ENCODE measurements at regions not wholly inside any gene's neighbourhood (a gene's known extent, or its start where the extent isn't known, plus 50 kb on each side); places are given as distances from the start of the nearest gene placed in this dataset.
A peak's percentile ranks its signal among the peaks of the same experiment; 100 is the strongest.

DNA sequence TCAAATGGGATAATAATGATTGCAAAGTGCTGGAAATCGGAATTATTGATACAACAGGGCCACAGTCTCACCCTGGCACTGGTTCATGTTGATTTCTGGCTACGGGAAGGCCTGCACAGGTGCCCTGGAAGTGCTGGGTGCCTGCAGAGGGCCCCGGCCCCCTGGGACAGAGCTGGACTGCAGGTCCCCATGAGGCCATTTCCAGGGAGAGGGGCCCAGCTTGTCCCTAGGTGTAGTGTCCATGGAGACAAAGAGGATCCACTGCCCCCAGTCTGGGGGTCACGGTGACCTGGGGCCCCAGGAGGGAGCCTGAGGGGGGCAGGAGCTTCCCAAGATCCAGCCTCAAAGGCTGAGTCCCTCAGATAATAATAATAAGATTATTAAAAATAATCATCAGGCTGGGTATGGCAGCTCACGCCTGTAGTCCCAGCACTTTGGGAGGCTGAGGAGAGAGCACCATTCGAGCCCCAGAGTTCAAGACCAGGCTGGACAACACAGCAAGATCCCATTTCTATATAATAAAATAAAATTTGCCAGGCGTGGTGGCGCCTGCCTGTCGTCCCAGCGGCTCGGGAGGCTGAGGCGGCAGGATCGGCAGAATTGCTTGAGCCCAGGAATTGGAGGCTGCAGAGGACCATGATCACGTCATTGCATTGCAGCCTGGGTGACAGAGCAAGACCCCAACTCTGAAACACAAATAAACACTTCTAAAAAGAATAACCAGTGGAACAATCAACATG is 98.1 kb downstream of the MICALL2 start:
- DNase-seq: no peak

DNA sequence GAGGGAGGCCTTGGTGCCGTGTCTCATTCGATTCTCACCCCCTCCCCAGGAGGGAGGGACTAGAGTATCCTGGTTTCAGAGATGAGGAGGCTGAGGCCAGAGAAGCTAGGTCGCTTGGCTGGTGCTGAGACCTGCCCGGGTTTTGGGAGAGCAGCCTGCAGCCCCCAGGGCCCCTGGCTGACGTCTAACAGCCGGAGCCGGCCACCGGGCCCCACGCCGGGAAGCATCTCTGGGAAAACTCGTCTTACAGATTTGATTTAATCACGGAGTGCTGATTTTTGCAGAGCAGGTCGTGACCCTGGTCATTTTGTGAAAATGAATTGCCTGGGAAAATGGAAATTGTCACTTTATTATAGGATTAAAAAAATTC is 97.5 kb downstream of the MICALL2 start:
- DNase-seq: no peak

DNA sequence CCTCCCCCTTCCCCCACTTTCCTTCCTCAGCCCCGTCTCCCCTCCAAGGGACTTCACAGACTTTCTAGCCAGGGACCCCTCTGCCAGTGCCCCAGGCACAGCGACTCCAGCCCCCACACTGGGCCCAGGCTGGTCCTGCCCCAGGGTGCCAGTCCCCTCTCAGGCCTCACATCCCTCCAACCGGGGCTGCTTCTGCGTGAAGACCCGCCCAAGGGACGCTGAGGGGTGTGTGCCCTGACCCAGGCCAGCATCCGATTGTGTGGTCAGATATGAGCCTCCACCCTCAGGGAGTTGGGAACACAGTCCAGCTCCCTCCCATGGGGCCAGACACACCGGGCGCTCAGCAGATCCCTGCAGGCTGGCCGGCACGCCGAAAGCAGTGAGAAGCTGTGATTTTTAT is 97.0 kb downstream of the MICALL2 start:
- DNase-seq: no peak

DNA sequence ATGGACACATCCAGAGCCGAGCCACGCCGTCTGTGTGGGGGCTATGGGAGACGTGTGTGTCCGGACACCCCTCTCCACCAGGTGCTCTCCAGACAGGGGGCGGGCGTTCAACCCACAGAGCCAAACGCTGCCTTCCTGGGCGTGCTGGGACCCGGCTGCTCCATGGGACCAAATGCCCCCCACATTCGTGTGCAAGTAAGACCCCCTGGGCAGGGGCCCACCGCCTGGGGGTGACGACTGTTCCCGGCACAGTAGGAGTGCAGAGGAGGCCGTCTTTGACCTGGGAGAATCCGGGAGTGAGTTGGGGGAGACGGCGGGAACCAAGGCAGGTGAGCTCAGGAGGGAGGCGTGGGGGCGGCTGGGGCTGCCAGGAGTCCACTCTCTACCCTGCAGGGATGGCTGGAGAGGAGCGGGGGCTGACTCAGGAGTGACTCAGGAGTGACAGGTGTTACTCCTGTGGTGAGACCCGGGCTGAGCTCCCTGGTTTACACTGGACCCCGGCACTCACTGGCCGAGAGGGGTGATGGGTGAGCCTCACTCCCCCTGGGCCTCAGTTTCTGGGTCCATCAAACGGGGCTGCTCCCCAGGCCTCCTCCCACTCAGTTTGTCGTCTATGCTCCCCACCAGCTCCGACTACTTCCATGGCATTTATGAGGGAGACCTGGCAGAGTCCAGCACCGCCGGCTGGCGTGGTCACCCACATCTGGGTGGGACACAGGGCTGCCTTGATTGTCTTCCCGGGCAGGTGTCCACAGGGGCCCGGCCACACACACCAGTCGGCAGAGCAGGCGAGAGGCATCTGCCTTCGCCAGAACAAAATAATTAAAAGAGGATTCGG is 95.0 kb downstream of the MICALL2 start:
- no peak for DNase-seq

DNA sequence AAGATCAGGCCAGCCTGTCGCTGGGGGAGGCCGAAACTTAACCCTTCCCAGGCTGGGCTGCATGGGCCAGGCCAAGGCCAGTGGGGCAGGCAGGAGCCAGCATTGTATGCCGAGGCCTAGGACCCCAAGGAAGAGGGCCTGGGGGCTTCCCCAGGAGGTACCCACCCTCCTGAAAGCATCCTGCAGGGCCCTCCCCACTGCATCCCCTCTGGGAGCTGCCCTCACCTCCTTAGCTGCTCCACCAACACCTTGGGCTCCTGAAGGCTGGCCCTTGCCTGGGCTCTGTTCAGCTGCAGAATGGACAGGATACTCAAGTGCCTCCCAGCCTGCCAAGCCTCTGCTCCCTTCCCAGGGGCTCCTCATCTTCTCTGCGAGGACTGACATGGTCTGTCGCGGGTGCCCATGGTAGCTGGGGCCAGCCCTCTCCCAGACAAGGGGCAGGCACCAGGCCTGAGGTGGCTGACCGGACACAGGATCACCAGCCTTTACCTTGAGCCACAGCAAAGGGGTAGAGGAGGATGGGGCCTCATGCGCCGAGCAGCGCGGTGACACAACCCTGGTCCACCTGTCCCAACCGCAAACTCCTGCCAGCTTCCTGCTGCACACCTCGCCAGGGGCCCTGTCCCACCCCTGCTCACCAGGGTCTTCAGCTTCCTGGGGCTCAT is 94.2 kb downstream of the MICALL2 start:
- no peak for DNase-seq

DNA sequence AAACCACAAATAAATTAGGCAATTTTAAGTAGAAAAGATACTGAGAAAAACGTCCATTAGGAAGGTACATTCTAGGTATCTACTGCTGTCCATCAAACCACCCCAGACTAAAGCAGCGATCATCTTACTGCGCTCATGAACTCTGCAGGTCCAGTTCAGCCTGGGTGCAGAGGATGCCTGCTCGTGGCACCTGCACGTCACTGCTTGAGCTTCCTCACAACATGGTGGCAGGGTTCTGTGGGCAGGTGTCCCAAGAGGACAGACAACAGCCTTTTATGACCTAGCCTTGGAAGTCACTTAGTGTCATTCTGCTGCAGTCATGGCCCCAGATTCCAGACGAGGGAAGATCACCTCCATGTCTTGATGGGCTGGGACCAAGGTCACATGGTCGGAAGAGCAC is 93.4 kb downstream of the MICALL2 start:
- no peak for DNase-seq

DNA sequence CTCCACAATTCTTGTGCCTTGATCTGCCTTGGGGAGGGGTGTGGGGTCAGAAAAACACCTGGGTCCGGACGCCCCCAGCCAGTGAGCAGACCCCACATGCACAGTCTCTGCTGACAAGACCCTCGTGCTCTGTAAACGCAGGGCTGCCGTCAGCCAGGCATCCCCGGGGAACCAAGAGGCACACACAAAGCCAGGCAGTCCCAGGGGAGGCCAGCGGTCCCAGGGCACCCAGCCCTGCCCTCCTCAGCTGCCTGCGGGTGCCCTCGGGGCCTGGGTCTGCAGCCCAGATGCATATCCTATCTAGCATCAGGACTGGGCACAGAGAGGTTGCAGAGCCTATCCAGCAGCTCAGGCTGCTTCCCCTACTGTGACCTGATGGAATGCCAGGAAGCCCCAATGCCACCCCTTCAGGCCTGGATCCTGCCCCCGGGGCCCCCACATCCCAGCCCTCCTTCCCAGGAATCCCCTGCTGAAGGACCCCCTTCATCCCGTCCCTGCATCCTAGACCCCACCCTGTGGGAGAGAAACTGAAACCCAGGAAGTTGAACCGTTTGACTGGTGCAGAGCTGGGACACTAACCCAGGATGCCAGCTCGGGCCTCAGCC is 92.4 kb downstream of the MICALL2 start:
- no peak for DNase-seq

DNA sequence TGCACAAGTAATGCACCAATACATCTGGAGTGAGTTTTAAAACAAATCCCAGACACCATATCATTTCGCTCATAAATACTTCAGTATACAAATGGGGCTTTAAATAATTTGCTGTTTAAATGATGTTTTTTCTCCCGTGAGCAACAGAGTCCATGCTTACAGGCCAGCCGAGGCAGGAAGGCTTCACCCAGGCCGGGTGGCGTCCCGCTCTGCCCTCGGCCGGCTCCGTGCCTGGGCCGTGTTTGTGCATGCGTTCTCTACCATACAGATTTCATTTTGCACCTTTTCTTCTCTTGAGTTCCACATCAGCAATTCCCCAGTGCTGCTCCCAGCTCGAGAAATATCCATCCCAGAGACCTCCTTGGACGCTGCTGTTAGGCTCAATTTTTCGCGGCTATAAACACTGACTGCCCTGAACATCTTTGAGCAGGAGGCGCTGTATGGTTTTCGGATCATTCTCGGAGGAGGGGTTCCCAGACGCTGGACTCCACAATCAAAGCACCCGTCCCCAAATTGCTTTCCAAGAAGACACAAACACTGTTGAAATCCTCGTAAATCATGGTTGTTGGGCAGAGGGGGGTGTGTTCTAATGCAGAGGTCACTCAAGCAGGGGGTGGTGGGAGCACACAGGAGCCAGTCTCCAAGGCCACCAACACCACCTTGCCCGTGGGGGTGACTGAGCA is 91.6 kb downstream of the MICALL2 start:
- no peak for DNase-seq

DNA sequence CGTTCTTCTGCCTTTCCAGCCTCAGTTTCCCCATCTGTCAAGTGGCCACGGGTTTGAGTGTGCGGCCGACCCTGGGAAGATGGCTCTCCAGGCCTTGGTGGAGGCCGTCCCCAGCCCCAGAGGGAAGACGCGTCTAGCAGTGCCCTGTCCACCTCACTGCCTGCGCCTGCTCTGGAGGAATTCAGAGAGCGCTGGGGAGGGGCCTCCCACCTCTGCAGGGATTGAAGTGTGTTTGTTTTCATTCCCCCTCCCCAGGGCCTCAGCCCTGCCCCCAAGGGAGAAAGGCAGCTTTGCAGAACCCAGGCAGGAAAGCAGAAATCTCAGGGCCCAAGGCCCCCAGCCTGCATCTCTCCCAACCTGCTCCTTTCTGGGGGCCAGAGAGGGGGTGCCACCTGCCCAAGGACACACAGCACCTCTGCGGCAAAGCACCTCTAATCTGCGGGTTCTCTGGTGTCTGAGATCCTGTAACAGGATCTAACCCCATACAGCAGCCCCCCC is 91.0 kb downstream of the MICALL2 start:
- DNase-seq: no peak

DNA sequence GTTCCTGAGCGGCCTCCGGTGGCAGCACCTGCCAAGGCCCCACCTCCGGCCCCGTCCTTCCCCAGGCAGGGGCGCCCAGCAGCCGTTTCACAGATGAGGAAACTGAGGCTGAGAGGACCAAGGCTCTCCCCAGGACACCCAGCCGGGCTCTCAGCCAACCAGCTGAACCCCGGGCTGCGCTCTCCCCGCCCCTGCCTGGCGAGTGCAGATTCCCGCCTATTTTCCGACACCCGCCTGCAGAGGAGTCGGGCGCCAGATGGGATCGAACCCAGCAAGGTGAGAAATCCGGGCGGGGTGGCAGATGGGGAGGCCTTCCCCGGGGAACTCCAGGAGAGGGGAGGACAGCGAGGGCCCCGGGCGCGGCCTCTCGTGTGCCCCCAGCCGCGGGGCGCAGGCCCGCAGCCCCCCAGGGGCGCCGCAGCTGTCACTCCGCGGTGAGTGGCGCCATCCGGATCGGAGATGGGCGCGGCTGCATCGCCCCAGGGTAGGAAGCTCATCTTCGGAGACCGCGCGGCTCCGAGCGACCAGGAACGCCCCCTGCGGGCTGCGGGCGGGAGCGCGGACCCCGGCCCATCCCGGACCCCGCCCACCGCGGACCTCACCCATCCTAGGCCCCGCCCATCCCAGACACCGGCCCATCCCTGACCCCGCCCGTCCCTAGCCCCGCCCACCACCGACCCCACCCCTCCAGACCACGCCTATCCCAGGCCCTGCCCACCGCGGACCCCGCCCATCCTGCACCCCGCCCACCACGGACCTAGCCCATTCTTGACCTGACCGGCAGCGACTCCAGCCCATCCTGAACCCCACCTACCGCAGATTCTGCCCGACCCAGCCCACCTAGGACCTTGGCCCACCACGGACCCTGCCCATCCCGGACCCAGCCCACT is 90.3 kb downstream of the MICALL2 start:
- DNase-seq: no peak

DNA sequence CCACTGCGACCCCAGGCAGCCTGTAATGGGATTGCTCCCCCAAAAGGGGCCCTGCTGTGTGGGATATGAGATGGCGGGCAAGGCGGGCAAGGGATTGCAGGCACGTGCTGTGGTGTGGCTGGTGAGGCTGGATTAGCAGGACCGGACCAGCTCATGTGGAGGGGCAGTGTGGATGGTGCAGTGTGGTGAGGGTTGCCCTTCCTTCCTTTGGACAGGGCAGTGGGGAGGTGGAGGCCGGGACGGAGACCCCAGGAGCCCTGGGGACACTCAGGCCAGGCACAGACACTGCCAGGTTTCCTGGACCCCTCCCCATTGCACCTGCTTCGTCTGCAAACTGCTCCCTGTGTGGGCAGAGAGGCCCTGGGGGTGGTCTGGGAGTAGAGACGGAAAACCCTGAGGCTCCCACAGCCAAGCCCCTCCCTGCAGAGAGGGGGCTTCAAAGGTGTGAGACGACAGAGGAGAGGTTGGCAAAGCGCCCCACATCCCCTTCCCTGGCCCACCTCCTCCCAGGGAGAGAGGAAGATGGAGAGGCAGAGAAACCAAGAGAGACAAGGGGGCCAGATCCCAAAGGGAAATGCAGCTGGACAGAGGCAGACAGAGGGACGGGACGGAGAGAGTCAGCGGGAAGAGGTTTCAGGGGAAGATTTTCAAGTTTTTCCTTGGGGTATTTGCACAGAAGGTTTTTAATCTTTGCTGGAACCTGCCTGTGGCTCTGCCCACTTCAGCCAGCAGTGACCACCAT is 89.2 kb downstream of the MICALL2 start:
- DNase-seq: no peak

DNA sequence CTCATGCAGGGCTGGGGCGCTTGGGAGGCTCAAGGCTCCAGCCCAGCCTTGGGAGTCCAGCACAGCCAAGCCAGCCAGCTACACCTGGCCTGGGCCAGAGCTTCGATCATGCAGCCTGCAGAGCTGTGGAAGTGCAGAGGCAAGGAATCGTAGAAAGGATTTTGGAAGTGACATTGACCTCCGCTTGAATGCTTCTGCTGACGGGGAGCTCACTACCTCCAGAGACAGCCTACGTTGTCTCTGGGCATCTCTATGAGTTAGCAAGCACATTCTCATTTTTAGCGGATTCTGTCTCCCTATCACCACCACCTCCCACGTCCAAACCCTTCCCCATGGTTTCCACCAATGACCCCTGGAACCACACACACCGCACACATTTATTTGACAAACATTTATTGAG is 88.5 kb downstream of the MICALL2 start:
- DNase-seq: no peak

DNA sequence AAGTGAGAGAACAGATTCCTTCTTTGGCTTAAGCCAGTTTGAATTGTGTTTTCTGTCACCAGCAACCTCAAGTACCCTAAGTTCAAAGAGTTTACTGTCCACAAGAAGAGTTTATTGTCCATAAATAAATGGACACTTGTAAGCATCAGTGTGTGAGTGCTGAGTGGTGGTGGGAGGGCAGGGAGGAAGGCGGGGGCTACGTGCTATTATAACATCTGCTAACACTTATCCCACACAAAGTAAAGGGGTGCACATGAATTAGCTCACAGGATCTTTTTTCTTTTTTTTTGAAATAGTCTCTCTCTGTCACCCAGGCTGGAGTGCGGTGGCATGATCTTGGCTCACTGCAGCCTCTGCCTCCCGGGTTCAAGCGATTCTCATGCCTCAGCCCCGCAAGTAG is 87.2 kb downstream of the MICALL2 start:
- no peak for DNase-seq

DNA sequence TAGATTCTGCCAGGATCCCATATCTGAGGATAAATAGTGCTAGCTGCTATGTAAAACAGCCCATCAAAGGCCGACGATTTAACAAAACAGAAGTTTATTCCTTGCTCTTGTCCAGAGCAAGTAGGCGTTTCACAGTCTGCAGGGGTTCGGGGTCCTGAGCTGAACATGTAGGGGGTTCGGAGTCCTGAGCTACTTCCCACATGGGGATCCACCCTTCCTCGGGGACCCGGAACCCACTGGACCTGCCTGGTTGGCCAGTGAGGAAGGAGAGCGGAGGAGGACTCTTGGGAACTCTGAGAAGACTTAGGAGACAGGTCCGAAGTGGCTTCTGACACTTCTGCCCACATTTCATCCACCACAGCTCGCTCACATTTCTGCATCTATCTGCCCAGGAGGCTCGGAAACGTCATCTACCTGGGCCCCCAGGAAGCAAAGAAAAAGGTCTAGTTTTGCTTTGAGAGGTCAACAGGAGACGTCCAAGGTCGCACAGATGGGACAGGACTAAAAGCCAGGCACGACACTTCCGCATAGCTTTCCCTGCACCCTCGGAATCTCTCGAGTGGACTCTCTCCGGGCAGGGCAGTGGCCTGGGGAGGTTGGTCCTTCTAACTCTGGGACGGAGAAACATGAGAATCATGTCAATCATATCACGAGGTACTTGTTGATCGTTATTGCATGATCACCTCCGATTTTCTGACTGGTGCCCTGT is 86.4 kb downstream of the MICALL2 start:
- DNase-seq: no peak

DNA sequence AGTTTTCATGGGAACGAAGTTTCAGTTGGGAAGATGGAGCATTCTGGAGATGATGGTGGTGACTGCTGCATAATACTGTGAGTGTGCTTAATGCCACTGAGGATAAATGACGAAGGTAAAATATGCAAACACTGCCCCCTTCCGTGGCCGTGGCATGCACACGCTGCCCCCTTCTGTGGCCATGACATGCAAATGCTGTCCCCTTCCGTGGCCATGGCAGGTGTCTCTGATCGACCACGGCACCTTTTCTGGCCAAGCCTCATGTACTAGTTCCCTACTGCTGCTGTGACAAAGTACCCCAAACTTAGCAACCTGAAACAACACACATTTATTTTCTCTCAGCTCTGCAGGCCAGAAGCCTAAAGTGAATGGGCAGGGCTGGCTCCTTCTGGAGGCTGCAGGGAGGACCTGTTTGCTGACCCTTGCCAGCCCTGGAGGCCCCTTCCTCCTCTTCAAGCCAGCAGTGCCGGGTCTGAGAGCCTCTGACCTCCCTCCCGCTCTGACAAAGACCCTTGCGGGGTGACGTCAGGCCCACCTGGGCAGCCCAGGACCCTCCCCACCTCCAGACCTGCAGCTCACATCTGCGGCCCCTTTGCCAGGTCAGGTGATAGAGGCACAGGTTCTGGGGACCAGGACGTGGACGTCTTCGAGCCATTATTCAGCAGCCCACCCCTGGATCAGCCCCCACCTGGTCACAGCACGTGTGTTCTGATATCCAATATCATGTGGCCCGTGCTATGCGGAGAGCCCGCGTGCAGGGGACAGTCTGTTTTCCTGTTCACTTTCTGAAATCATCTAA is 82.0 kb downstream of the MICALL2 start:
- DNase-seq: peak; percentile 6

DNA sequence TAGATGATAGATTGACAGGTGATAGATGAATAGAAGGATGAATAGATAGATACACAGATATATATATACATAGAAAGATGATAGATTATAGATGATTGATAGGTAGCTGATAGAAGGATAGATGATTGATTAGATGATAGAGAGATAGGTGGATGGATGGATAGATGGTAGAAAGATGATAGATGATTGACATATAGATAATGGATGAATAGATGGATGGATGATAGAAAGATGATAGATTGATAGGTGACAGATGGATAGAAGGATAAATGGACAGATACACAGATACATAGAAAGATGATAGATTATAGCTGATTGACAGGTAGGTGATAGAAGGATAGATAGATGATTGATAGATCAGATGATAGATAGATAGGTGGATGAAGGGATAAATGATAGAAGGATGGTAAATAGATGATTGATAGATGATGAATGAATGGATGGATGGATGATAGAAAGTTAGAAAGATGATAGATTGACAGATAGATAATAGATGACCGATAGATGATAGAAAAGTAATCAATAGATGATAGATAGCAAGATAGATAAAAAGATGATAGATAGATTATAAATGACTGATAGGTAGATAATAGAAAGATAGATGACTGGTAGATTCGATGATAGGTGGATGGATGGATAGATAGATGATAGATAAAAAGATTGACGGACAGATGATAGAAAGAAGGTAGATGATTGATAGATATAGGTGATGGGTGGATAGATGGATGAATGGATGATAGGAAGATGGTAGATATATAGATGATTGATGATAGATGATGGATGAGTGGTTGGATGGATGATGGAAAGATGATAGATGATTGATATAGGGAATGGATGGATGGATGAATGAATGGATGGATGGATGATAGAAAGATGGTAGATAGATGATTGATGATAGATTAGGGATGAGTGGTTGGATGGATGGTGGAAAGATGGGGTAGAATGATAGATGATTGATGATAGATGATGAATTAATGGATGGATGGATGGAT is 80.4 kb downstream of the MICALL2 start:
- DNase-seq: no peak

DNA sequence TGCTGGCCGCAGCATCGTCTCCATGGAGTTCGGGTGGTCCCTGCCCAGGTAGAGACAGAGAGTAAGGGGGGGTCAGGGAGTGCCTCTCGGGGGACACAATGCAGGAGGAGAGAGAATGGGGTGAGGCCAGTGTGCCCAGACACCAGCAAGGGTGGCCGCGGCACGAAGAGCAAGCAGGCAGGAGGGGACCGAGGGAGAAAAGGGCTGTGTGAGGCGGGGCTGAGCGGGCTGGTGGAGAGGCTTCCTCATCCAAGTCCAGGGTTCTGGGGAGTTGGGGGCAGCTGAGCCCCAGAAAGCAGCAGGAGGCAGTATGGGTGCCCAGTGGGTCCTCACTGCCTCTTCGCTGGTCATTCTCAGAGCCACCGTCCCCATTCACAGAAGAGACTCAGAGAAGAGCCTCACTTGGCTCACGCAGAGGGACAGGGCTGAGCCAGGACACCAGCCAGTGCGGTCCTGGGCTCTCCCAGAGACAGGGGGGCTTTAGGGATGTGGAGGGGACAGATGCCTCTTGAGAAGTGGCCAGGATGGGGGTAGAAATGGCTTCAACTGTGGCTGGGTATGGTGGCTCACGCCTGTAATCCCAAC is 78.9 kb downstream of the MICALL2 start:
- DNase-seq: no peak

Measured in NCI-H1092 treated with DMSO at 0.1 percent for 48 hours (cell line).